ENCODE measurements at regions not wholly inside any gene's neighbourhood (a gene's known extent, or its start where the extent isn't known, plus 50 kb on each side); places are given as distances from the start of the nearest gene placed in this dataset.

GRCh38 chr4:92210906-92211305 is 92.9 kb upstream of the GRID2 start (continued):
- no peak for TF ChIP-seq MAX (IDR thresholded peaks at IDR 0.05; ENCODE audit: low read depth)

DNA sequence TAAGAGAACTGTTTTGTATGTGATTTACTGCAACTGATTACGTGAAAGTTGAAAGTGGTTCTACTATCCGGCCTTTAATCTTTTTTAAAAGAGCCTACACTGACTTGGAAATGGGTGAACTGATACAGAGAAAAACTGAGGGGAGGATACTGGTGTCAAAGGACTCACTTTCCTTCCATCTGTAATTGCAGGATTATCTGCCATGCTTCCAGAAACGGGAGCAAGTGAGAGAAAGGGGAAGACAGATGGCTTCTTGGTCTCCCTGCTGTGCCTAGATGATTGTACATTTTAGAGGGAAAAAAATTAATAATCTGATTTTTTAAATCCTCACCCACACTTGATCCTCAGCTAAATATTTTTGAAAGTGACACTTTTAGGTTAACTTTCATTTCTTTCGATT is 88.3 kb upstream of the GRID2 start:
- no peak for DNase-seq
- Histone ChIP-seq H3K36me3 (replicated peaks in 1 of 2; ENCODE audit: control insufficient read depth in 1 of 2, insufficient read depth in 2 of 2, low read length in 1 of 2) (no peaks in the 10 kb centered on the region), H3K9ac (no peak overlapping the region), H2AFZ (ENCODE audit: low read depth) (no peak overlapping the region), H3K4me1 (ENCODE audit: control insufficient read depth in 1 of 2, insufficient read depth in 2 of 2, low read depth in 1 of 2, low read length in 1 of 2) (no peaks in the 10 kb centered on the region), H3K79me2 (ENCODE audit: insufficient read depth) (no peaks in the 10 kb centered on the region), H3K4me3 (ENCODE audit: low read depth in 2 of 2, low read length in 1 of 2) (no peak overlapping the region), H3K9me3 (no peaks in the 10 kb centered on the region), H3K27ac (ENCODE audit: low read depth in 2 of 2, low read length in 1 of 2) (no peak overlapping the region), H3K27me3 (ENCODE audit: insufficient read depth) (no peaks in the 10 kb centered on the region), H4K20me1 (ENCODE audit: insufficient read depth) (no peaks in the 10 kb centered on the region), H3K9me2 (no peaks in the 10 kb centered on the region), H3F3A (replicated peaks; ENCODE audit: insufficient read depth) (no peaks in the 10 kb centered on the region), H3K4me2 (no peak overlapping the region)
- WGBS (ENCODE audit: low lambda C conversion rate) = 65% methylated on average over 4 of the region's 4 CpGs
- ChIA-PET CTCF (no interaction called here), POLR2A (no interaction called here)
- no peak for TF ChIP-seq TCF12 (IDR thresholded peaks at IDR 0.05)
- TF ChIP-seq MXI1 (IDR thresholded peaks at IDR 0.05; ENCODE audit: low read depth, low read length) = no peak
- TF ChIP-seq MEF2A (IDR thresholded peaks at IDR 0.05; ENCODE audit: borderline replicate concordance, low read depth) = no peak
- no peak for TF ChIP-seq ELF1 (IDR thresholded peaks at IDR 0.05)
- TF ChIP-seq SMC3 (IDR thresholded peaks at IDR 0.05; ENCODE audit: low read depth, low read length) = no peak
- TF ChIP-seq TEAD4 (IDR thresholded peaks at IDR 0.05; ENCODE audit: borderline replicate concordance, insufficient read depth) = no peak

GRCh38 chr4:92231511-92231910 is 72.3 kb upstream of the GRID2 start:
- H3K9ac ChIP-seq = no peak overlapping the region
- H3K79me2 ChIP-seq (ENCODE audit: insufficient read depth) = no peaks in the 10 kb centered on the region
- no peak overlapping the region for H3K4me3 ChIP-seq (ENCODE audit: low read depth in 2 of 2, low read length in 1 of 2)
- H3K9me3 ChIP-seq = no peaks in the 10 kb centered on the region
- no peaks in the 10 kb centered on the region for H3K27me3 ChIP-seq (ENCODE audit: insufficient read depth)
- H2AFZ ChIP-seq (ENCODE audit: low read depth) = no peak overlapping the region
- no peaks in the 10 kb centered on the region for H3K36me3 ChIP-seq (replicated peaks in 1 of 2; ENCODE audit: control insufficient read depth in 1 of 2, insufficient read depth in 2 of 2, low read length in 1 of 2)
- CTCF ChIA-PET = no interaction called here
- POLR2A ChIA-PET = no interaction called here
- H3K9me2 ChIP-seq = no peaks in the 10 kb centered on the region
- H3K4me2 ChIP-seq = no peak overlapping the region
- no peak overlapping the region for H3K27ac ChIP-seq (ENCODE audit: low read depth in 2 of 2, low read length in 1 of 2)
- no peaks in the 10 kb centered on the region for H4K20me1 ChIP-seq (ENCODE audit: insufficient read depth)
- 92% methylated on average over 1 of the region's 1 CpG for WGBS (ENCODE audit: low lambda C conversion rate)
- H3K4me1 ChIP-seq (ENCODE audit: control insufficient read depth in 1 of 2, insufficient read depth in 2 of 2, low read depth in 1 of 2, low read length in 1 of 2) = peaks cover 3 to 9% of the 10 kb centered on the region in 2 experiments; a peak in 2 of 4 replicates
- TF ChIP-seq RCOR1 (IDR thresholded peaks at IDR 0.05; ENCODE audit: low read length) (no peak), GATA2 (CRISPR knock-in tag; IDR thresholded peaks at IDR 0.05) (no peak), EP300 (IDR thresholded peaks at IDR 0.05; ENCODE audit: borderline replicate concordance in 1 of 2, low read depth in 1 of 2, low read length in 1 of 2) (no peak), FOXJ3 (CRISPR knock-in tag; IDR thresholded peaks at IDR 0.05) (no peak), USF2 (IDR thresholded peaks at IDR 0.05; ENCODE audit: borderline replicate concordance, low read depth, low read length) (no peak), IRF3 (IDR thresholded peaks at IDR 0.05; ENCODE audit: low read depth, low read length) (no peak), EZH2phosphoT487 (IDR thresholded peaks at IDR 0.05; ENCODE audit: borderline replicate concordance, low read depth) (no peak), RAD21 (IDR thresholded peaks at IDR 0.05; ENCODE audit: low read length) (no peak), RFX5 (IDR thresholded peaks at IDR 0.05; ENCODE audit: low read length) (no peak), TCF12 (IDR thresholded peaks at IDR 0.05) (no peak), GABPA (IDR thresholded peaks at IDR 0.05; ENCODE audit: low read depth) (no peak), FOXM1 (IDR thresholded peaks at IDR 0.05; ENCODE audit: low read depth) (no peak), NRF1 (IDR thresholded peaks at IDR 0.05; ENCODE audit: low read depth, low read length) (no peak), POLR2AphosphoS5 (IDR thresholded peaks at IDR 0.05; ENCODE audit: low read depth, low read length) (no peak), NFIC (IDR thresholded peaks at IDR 0.05; ENCODE audit: borderline replicate concordance) (no peak), JUND (IDR thresholded peaks at IDR 0.05) (no peak), SMC3 (IDR thresholded peaks at IDR 0.05; ENCODE audit: low read depth, low read length) (no peak), TEAD4 (IDR thresholded peaks at IDR 0.05; ENCODE audit: borderline replicate concordance, insufficient read depth) (no peak), TAF1 (IDR thresholded peaks at IDR 0.05; ENCODE audit: borderline replicate concordance, low read depth, low read length) (no peak), FOSL2 (IDR thresholded peaks at IDR 0.05; ENCODE audit: borderline replicate concordance, low read depth) (no peak)
- H3F3A ChIP-seq (replicated peaks; ENCODE audit: insufficient read depth) = peaks cover 18% of the 10 kb centered on the region
- no peak for DNase-seq

All from SK-N-SH (cell line).